ENCODE measurements at regions not wholly inside any gene's neighbourhood (a gene's known extent, or its start where the extent isn't known, plus 50 kb on each side); places are given as distances from the start of the nearest gene placed in this dataset.

DNA sequence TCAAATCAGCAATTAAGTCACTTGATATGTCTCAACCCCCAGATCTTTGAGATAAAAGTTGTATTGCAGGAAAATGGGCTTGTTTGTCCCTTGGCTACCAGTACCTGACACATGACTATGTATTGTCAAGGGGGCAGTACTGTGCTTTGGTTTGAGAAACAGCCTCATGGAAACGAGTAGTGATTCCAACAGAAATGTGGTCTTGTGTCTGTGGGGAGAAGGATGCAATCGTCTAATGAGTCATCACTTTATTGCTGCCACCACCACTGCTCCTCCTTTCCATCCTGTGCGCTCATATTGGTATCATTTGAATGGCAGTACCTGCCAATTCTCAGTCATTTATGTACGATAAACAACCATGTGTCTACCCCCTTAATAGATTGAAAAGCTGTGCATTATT lies 72.8 kb upstream of the ARHGAP5 start:
- peak; percentile 69 for DNase-seq (ENCODE audit: low read depth)

DNA sequence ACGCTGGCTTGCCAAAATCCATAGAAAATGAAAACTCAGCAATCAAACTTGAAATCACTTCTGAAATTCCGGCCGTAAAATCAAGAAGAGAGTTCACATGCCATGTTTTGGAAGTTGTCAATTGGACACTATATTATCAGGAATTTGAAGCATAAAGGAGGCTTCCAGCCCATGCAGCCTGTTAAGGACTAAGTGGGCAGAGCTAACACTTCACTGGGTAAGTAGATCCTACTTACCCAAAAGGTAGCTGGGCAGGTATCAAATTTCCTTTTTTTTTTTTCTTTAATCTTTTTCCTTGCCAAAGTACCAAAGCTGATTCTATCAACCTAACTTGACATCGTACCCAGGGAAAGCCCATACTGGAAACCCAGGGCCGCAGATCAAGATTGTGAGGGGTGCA lies 71.5 kb upstream of the ARHGAP5 start:
- no peak for DNase-seq (ENCODE audit: low read depth)

DNA sequence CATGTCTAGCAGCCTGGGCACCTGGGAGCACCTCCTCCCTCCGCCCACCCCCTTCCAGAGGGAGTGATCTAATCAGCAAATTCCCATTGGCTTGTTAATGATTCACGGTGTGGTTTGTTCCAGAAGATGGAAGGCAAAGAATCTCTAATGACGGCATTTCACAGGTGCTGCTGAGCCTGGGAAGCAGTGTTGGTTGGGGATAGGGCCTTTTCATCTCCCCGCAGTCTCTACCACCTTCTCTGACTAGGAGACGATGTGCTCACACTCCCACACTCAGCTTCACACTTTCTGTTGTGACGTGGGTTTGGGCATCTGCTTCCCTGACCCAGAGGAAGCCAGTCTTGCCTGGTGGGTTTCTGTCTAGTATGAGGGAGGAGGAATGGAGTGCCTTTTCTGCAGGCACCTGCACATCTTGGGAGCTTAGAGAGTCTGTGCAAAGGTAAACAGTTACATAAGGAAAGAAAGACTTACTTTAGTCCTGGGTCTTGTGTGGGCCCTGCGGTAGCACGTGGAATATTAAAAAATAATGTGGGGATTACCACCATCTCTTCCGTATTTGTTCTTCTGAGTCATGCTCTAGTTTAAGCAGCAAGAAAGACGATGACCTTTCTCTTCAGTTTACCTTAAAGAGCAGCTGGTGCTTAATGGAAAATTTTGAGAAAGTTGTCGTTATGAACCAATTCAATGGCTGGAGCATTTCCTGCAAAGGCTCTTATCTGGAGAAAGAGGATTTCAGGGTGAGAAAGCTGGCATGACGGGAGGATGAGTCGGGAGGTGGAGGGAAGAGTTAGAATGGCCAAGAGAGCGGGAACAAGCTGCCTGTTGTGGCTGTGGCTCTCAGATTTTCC lies 70.6 kb upstream of the ARHGAP5 start:
- DNase-seq (ENCODE audit: low read depth): peak; percentile 40

DNA sequence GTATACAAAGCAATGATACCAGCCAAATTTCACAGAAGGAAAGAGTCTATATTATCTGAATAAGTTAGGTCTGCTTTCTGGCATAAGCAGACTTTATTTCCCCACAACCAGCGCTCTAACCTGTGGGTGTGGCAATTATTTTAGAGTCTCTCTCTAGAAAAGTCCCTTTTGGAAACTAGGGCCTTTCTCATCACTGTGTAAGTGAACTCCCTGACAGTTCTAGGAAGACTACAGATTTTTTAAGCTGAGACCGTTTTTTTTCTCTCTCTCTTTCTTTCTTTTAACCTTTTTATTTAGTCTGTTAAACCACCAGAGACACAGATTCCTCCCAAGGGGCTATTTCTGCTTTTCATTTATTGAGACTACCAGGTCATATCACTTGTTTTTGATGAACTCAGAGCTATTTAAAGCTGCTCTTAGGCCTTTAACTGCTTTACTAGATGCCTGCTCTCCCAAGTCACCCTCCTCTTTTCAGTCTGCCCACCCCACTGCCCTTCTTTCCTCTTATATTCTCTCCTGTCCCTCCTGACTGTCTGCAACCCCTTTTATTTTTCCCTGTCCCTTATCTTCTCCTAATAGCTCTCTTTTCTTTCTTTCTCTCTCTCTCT lies 69.2 kb upstream of the ARHGAP5 start:
- DNase-seq (ENCODE audit: low read depth): no peak

DNA sequence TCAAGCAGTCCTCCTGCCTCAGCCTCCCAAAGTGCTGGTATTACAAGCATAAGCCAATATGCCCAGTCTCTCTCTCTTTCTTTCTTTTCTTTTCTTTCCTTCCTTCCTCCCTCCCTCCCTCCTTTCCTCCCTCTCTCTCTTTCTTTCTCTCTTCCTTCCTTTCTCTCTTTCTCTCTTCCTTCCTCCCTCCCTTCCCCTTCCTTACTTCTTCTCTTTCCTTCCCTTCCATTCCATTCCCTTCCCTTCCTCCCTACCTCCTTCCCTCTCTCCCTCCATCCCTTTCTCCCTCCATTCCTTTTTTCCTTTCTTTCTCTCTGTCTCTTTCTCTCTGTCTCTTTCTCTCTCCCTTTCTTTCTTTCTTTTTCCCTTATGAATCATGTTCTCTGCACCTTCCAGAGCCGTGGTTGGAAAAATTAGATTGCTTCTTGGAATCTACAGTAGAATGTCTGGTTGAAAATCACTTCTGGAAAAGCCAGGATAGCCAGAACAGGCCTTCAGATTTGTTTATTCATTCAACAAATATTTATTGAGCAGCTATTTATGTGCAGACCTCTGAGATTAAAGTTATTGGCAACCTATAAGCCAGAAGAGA lies 68.4 kb upstream of the ARHGAP5 start:
- no peak for DNase-seq (ENCODE audit: low read depth)

DNA sequence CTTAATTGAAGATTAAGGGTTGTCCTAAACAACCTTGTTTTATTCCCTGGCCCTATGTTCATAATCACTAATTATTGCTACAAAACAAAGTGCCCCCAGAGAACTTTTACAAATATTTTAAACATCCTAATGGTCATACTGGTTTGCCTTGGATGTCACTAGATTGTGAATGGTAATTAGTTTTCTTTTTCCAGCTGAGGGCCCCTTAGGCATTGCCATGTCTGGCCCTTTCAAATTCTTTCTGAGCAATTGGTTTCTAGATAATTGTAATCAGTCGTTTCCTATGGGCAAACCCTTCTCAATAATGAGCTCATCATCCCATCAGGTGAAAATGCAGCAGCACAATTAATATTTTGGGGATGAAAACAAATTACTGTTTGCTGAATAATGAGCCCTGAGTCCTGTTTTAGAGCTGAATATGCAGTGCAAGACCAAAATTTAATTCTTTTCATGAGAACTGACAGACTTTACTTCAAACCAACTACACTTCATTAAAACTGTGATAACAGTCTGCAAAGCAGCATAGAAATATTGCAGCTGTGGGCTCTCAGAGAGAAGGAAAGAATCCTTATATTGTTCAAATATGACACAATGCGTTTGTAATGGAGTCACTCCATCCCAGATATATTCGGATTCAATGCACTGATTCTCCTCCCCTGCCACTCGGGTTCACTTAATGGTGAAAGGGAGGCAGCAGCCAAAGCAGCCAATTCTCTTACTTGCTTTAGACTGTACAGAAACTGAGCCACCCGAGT lies 67.7 kb upstream of the ARHGAP5 start:
- no peak for DNase-seq (ENCODE audit: low read depth)

DNA sequence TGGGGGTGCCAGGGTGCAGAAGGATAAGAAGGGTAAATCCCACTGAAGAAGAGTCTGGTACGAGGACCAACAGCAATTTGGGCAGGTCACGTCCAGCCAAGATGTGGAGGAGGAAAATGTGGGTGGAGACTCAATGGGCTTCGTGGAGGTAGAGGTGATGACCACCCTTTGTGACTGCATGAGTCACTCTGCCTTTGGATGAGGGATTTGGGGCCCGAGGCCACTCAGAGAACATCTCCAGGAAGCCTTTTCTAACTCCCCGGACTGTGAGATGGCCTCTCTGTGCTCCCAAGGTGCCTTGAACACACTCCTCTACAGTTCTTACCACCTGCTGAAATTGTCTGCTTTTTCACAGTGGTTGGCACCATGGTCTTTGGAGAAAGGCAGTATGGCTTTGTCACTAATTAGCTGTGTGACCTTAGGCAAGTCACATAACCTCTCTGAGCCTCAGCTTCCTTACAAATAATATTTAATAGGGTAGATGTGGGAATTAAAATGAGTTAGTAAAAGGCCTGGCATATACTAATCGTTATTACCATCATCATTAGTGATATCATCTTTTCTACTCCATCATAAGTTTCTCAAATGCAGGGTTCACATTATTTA lies 67.0 kb upstream of the ARHGAP5 start:
- DNase-seq (ENCODE audit: low read depth): peak; percentile 24

DNA sequence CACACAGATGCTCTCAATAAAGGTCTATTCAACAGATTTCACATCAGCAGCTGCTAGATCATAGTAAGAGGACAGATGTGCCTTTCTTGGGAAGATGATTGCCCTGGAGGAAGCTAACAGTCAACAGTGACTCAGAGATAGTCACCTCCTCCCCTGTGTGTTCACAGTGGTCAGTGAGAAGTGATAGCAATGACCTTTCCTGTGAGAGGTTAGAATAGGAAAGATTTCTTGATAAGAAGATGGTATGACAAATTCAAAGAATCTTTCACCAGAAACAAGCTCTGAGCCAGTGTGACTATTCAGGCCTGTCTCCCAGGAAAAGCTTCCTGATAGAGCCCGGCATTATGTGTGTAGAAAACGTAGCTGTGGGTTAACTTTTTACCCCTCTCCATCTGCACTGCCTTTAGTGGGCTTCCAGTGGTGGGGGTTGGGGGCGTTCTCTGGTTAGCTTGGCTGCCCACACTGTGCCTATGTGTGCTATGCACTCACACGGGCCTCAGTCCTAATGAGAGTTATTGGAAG lies 66.4 kb upstream of the ARHGAP5 start:
- peak; percentile 96 for DNase-seq (ENCODE audit: low read depth)

DNA sequence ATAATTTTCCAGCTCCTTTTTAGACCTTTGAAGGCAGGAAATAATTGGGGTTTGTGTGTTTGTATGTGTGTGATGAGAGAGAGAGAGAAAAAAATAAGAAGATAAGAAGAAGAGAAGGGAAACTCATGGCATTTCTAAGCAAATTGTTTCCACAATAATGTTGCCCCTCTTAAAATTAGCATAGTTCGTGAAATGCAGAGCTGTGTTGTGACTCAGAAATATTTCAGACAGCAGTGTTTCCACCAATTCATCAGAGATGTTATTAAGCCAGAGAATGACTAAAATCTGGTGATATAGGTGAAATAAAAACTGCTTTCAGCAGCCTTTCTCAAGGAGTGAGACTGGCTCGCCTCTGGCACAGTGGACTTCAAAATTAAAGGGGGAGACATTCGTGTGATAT lies 65.9 kb upstream of the ARHGAP5 start:
- peak; percentile 64 for DNase-seq (ENCODE audit: low read depth)

DNA sequence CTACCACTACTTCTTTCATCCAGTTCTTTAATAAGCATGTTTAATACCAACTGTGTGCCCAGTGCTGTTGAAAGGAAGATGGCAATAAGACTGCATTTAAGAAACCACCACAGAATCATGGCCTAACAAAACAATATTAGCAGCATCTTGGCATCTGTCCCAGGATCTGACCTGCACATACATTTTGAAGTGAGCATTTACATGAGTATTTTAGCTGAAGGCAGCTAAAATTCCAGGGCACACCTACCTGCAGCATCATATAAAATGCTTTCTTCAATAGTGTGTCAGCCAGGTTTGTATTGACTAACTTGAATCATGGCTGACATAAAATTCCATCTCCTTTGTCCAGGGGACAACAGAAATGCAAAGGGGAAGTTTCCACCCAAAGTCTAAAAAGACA lies 65.0 kb upstream of the ARHGAP5 start:
- no peak for DNase-seq (ENCODE audit: low read depth)

DNA sequence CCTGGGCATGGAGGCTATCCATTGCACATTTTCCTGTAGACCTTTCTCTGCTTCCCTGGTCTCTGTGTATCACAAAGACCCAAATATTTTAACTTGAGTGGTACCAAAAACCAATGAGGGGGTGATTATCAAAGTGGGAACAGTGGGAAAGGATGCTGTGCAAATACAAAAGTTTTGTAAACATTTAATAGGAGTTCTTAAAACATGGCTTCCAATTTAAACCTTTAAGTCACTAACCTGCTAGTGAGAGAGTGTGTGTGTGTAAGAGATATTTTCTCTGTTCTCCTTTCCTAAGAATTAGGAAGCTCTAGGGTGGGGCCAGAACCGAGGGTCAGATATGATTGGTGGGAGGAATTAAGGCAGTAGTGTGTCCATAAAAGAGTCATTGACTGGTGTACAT lies 64.5 kb upstream of the ARHGAP5 start:
- no peak for DNase-seq (ENCODE audit: low read depth)

DNA sequence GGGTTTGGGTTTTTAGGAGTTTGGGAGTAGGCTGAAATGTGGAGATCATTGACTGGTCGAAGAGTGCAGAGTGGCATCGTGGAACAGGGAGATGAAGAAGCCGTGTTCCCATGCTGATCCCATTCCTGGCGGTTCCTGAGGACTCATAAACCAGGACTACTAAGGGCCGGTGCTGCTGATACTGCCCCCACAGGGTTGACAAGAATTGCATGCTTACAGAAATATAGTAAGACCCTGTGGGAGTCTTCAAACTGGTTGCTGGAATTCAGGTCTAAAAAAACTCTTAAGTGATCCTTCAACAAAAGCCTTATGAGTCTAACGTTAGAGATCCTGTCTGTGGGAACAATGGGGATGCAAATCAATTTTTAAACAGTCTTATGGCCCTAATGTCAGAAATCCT lies 64.0 kb upstream of the ARHGAP5 start:
- peak; percentile 40 for DNase-seq (ENCODE audit: low read depth)

DNA sequence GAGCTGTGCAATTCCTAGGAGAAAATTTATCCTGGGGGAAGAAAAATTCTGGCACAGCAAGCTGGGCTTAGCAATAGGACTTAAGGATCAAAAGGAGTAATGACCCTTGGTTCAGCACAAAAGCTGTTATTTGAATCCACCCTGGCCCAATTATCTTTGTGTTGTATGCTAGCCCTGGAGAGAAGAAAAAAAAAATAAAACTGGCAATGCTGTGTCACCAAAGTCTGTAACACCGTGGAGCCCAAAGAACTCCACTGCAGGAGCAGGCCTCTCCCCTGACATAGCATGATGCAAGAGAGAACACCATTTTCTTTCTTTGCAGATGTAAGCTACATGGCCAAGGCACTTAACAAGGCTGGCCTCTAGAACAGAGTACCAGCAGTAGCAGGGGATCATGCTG lies 63.0 kb upstream of the ARHGAP5 start:
- DNase-seq (ENCODE audit: low read depth): no peak

DNA sequence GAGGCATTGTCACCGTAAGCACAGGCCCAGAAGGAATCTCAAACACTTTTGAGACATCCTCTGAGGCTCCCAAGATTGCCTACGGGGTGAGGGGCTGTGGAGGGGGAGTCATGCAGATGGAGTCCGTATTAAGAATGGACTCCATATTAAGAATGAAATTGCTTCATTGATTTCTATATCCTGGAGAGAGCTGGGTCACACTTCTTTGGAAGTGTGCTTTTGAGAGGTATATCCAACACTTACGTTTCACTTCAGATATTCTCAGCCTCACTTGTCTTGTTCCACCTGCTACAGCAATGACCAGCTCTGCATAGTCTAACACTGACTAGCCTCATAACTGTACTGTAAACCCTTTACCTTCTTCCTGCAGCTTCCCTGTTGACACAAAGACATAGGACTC lies 62.6 kb upstream of the ARHGAP5 start:
- DNase-seq (ENCODE audit: low read depth): no peak

DNA sequence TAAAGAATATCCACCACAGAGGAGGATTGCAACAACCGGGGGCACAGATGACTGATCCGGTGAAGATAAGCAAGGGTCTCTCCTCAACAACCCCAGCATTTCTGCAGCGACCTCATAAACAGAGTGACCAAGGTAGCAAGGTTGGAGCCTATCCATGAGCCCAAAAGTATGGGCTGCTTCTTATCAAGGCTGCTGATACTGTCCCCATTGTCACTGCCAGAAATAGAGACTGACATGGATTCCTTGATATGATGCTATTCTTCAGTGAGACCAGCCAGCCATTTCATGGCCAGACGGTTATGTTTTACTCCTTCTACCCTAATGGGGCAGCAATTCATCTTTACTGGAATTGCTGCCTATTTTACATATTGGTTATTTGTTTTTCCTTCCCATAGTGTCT lies 61.9 kb upstream of the ARHGAP5 start:
- DNase-seq (ENCODE audit: low read depth): no peak

DNA sequence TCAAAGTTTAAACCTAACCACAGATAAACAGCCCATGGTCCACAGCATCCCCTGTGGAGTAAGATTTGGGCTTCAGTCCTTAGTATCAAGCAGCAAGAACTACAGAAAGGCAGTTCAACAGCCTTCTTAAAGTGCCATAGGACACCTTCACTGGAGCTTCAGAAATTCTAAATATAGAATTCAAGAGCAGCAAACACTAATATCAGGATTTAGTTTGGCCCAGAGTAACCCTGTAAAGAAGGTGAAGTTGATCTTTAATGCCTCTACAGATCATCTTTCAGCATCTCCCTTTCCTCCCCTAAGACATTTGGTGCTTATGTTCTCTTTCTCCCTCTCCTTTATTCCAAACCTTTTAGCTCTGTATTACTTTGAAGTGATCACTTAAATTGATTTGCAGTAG lies 59.5 kb upstream of the ARHGAP5 start:
- DNase-seq (ENCODE audit: low read depth): no peak

DNA sequence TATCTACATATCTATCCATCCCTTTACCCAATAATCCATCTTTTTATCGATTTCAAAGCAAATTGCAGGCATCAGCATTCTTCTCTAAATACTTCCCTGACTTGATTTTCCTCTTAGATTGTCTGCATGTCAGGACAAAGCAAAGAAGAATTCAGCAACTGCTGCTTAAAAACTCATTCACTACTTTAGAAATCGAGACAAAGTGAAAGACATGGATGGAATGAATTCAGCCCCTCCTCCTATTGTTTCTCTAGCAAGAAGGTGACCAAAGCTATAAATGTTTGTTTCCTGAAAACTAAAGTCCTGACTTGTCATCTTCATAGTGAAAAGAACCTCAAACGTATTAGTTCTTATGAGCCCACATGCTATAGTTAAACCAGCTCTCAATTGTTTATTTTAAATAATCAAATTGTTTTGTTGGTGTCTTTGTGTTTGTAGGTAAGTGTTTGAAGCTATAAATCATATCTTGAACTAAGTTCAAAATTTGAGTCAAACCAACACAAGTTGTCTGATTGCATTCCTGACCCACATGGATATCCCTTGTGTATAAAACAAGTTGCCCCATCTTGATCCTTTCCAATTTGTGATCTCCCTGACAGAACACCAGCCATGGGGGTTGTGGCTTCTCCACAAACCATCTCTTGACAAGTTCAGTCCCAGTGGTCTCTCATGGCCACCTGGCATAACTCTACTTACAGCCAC lies 58.6 kb upstream of the ARHGAP5 start:
- no peak for DNase-seq (ENCODE audit: low read depth)

DNA sequence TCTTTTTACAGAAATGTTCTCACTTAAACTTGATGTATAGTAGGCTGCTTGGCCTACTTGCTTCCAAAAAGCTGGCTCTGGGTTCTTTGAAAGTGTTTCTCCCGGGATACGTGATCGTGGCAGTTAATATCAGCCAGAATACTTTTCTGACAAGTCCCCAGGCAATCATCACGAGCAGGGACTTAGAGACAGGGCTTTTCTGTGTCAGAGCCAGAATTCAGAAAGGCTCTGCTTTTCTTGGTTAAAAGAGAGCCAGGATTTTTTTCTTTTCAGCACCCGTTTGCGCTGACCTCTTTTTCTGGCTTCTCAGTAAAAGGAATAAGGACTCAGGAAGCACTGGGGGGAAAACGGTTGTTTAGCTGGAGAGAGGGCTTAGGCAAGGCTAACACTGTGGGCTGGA lies 57.8 kb upstream of the ARHGAP5 start:
- DNase-seq (ENCODE audit: low read depth): no peak

DNA sequence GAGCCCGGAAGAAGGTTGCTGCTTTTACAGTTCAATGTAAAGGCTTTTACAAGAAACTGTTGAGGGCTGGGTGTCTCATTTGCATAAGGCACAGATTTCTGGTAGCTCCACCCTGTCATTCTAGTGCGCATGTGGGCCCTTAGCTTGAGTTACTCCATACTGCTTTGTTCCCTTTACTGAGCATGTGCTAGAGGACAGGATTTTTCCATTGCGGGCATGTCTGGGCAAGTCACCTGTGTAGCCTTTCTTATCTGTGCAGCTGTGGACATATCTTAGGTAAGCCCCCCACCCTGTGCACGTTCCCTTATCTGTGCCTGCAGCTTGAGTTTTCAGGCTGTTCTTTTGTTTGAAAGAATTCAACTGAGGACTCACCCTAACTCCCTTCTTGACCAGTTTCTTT lies 56.2 kb upstream of the ARHGAP5 start:
- DNase-seq (ENCODE audit: low read depth): no peak

DNA sequence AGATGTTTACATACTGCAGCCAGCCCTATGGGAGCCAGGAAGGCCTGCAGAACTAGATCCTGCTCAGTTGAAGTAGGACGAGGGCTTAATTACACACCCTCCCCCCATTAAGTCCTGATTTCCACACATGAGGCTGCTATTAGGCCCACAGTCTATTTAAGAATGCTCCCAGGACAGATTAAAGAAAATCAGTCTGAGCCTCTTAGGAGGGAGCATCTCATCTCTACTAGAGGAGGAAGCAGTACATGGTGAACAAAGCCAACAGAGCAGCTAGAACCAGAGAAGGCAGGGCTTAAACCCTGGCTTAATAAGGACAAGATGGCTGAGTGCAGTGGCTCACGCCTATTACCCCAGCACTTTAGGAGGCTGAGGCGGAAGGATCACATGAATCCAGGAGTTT lies 55.8 kb upstream of the ARHGAP5 start:
- DNase-seq (ENCODE audit: low read depth): no peak

DNA sequence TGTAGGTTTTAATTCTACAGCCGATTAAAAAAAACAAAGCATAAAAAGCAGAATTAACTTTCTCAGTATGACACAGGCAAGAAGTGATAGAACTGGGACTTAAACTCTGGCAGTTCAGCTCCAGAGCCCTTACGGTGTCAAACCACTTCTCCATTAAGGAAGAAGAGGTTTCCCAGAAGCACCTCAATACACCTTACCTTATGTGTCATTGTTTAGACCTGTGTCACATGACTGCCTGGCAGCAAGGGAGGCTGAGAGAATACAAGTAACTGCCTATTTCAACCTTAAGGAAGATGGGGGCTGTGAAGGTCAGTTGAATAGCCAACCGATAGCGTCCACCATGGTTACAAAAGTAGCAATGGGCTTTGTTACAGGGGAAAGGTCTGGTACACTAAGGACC lies 54.6 kb upstream of the ARHGAP5 start:
- no peak for DNase-seq (ENCODE audit: low read depth)

Measured in ELR (cell line).